ENCODE measurements at regions not wholly inside any gene's neighbourhood (a gene's known extent, or its start where the extent isn't known, plus 50 kb on each side); places are given as distances from the start of the nearest gene placed in this dataset.

DNA sequence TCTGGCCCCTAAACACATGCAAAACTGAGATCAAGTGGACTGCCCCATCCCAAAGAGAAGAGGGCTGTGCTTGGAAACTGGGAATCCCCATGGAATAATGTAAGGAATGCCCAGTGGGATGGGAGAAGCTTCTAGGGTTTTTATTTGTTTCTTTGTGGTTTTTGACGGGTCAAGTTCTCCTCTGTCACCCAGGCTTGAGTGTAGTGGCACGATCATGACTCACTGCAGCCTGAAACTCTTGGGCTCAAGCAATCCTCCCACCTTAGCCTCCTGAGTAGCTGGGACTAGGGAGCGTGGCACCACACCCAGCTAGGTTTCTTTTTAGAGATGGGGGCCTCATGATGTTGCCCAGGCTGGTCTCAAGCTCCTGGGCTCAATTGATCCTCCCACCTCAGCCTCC, 101.7 kb upstream of the ZSWIM2 start:
- no peaks in the 10 kb centered on the region for H3K9me3 ChIP-seq (ENCODE audit: control insufficient read depth, low read depth, low read length)
- no peak overlapping the region for H3K56ac ChIP-seq (ENCODE audit: insufficient read length, low read depth, low read length)
- H2BK15ac ChIP-seq (ENCODE audit: low read depth, low read length): no peak overlapping the region
- no peaks in the 10 kb centered on the region for H3K79me2 ChIP-seq (ENCODE audit: insufficient read depth, low read length)
- TF ChIP-seq, protein P1, sequence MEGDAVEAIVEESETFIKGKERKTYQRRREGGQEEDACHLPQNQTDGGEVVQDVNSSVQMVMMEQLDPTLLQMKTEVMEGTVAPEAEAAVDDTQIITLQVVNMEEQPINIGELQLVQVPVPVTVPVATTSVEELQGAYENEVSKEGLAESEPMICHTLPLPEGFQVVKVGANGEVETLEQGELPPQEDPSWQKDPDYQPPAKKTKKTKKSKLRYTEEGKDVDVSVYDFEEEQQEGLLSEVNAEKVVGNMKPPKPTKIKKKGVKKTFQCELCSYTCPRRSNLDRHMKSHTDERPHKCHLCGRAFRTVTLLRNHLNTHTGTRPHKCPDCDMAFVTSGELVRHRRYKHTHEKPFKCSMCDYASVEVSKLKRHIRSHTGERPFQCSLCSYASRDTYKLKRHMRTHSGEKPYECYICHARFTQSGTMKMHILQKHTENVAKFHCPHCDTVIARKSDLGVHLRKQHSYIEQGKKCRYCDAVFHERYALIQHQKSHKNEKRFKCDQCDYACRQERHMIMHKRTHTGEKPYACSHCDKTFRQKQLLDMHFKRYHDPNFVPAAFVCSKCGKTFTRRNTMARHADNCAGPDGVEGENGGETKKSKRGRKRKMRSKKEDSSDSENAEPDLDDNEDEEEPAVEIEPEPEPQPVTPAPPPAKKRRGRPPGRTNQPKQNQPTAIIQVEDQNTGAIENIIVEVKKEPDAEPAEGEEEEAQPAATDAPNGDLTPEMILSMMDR (conservative IDR thresholded peaks at IDR 0.05): no peak
- H3K27me3 ChIP-seq (ENCODE audit: insufficient read depth, low read length): no peaks in the 10 kb centered on the region
- no peak overlapping the region for H4K91ac ChIP-seq (ENCODE audit: insufficient read length, low read depth, low read length)
- Mint-ChIP-seq H3K27ac (no peak overlapping the region), H3K9me3 (peaks cover 0 to 2% of the 10 kb centered on the region in 2 experiments; a peak in 1 of 5 replicates), H3K4me1 (no peaks in the 10 kb centered on the region), H3K36me3 (ENCODE audit: insufficient read depth in 1 of 3, low read depth in 3 of 3) (no peaks in the 10 kb centered on the region), H3K27me3 (ENCODE audit: low read depth) (no peaks in the 10 kb centered on the region), H3K4me3 (no peak overlapping the region)
- no peak overlapping the region for H2AFZ ChIP-seq (ENCODE audit: low read length)
- no peaks in the 10 kb centered on the region for H3K23me2 ChIP-seq (ENCODE audit: insufficient read length, low read depth, low read length, poor library complexity, severe bottlenecking)
- no peak overlapping the region for H2BK5ac ChIP-seq (ENCODE audit: insufficient read length, low read length)
- H3K18ac ChIP-seq (ENCODE audit: insufficient read length, low read depth, low read length): no peak overlapping the region
- H3T11ph ChIP-seq (ENCODE audit: low read length): no peak overlapping the region
- H3K4me2 ChIP-seq (ENCODE audit: insufficient read depth, insufficient read length, low read length): no peak overlapping the region
- no peak overlapping the region for H3K23ac ChIP-seq (ENCODE audit: insufficient read length, low read depth, low read length)
- H3K4ac ChIP-seq (ENCODE audit: low read depth, low read length): no peak overlapping the region
- WGBS (ENCODE audit: extremely low coverage, insufficient read length, low lambda C conversion rate): no CpG with 5 or more reads among the region's 3 CpGs
- H2BK20ac ChIP-seq (ENCODE audit: low read depth, low read length, poor library complexity, severe bottlenecking): no peak overlapping the region
- DNase-seq: no peak
- no peak overlapping the region for H2BK12ac ChIP-seq (ENCODE audit: insufficient read length, low read depth, low read length)
- H2BK120ac ChIP-seq (ENCODE audit: low read depth, low read length, poor library complexity, severe bottlenecking): no peak overlapping the region
- H4K8ac ChIP-seq (replicated peaks; ENCODE audit: insufficient read length, low read depth, low read length): no peak overlapping the region
- no peak overlapping the region for H3K27ac ChIP-seq (ENCODE audit: insufficient read length, low read depth, low read length)
- no peaks in the 10 kb centered on the region for H3K79me1 ChIP-seq (ENCODE audit: insufficient read depth, low read depth, low read length, poor library complexity, severe bottlenecking)
- H4K20me1 ChIP-seq (ENCODE audit: control insufficient read depth, insufficient read depth, insufficient read length): no peaks in the 10 kb centered on the region
- H2AK5ac ChIP-seq (ENCODE audit: insufficient read length, low read length): no peak overlapping the region
- no peaks in the 10 kb centered on the region for H3K4me1 ChIP-seq (ENCODE audit: insufficient read depth, low read length)
- H4K5ac ChIP-seq (ENCODE audit: insufficient read length, low read depth, low read length): no peak overlapping the region
- H3K9ac ChIP-seq (ENCODE audit: extremely low read depth, insufficient read length, low read length): no peak overlapping the region
- no peak overlapping the region for H3K14ac ChIP-seq (ENCODE audit: insufficient read depth, low read length)
